Activated CD4-positive, alpha-beta T cell treated with anti-CD3 and anti-CD28 coated beads, Interleukin-2, amount 50 U/mL, for 16 hours (primary cell): ENCODE measurements at regions not wholly inside any gene's neighbourhood (a gene's known extent, or its start where the extent isn't known, plus 50 kb on each side); places are given as distances from the start of the nearest gene placed in this dataset.

Experiments
- DNase-seq: peaks from one replicate; pipeline ENCODE4 v3.0.0-alpha.2; 2020

DNA sequence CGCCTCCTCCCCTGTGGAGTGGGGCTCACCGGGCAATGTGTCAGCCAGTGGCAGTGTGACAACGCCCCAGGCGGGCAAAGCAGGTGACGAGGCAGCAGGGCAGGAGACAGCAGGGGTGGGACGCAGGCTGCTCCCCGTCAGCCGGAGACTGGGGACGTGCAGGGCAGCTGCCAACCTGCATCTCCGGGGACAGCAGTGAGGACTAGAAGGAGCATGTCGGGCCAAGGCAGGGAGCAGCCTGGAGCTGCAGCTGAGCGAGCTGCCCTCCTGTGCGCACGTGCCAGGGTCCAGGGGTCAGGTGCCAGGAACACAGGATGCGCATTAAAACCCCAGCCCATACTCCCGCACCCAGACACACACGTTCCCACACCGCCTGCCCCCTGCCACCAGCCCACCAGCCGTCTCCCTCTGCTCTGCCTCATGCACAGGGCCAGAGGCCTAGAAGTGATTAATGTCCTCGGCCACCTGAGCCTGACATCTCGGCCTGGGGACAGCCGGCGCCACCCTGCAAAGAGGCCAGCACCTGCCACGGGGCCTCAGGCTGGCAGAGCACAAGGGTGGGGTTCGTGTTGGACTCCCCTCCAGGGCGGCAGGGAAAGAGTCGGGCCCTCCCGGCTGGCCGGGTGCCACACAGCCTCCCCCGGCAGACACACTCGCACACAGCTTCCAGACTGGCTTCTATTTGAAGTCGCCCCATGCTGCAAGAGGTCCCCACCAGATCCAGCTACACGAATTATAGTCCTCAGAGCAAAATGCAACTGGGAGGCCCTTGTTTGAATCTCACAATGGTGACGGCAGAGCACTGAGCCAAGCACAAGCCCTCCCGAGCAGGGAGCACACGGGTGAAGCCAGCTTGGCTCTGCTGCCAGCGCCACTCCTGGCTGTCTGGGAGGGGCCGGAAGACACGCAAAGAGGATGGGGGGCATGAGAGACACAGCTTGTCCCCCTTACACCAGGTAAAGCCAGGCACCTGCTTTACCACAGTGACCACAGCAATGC, 90.4 kb downstream of the RBFOX3 start:
- no peak for DNase-seq

DNA sequence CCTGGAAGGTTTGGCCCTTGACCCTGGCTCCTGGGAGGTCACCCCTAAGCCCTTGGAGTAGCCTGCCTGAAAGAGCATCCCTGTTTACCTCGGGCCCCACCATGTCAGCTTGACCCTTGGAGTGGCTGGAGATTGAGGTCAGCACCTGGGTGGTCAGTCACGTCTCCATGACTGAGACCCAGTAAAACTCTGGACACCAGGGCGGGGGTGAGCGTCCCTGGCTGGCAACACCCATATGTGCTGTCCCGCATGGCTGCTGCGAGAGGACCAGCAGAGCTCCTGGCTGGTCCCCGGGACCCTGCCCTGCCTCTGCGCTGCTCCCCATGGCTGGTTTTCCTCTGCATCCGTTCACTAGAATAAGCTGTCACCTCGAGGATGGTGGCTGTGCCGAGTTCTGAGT, 91.2 kb downstream of the RBFOX3 start:
- no peak for DNase-seq

DNA sequence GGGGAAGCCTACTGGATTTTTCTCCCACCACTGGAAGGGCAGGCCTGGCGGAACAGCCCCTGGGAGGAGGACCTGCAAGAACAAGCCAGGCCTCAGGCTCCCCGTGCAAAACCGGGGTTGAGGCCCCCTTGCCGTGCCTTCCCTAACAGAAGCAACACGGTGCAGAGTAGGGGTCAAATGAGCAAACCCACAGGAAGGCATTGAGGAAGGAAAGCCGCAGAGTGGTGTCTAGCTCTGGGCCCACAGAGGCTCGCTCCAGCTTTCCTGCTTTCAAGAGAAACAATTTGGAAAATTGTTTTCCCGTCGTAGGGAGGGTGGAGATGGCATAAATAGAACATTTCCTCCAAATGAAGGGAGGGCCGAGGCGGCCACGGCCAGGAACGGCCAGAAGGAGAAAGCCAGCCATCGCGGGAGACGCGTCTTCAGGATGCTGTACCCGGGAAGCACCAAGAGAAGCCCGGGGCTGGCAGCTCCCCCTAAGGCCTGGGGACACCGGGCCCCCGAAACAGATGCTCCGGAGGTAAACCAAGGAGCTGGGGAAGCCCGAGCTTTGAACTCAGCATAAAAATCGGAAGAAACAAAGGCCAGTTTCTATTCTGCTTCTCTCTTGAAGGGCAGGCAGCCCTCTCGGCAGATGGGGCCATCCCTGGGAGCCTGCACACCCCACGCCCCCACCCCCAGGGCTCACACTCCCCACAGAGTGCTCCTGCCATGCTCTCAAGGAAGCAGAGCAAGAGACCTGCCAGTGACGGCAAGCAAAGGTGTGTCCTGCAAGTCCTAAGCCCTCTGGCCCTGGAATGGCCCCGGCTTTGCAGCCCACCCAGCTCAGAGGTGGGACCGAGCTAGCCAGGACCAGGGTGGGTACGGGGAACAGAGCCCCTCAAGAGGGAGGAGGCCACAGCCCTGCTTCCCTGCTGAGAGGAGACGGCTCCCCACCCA, 92.0 kb downstream of the RBFOX3 start:
- no peak for DNase-seq

DNA sequence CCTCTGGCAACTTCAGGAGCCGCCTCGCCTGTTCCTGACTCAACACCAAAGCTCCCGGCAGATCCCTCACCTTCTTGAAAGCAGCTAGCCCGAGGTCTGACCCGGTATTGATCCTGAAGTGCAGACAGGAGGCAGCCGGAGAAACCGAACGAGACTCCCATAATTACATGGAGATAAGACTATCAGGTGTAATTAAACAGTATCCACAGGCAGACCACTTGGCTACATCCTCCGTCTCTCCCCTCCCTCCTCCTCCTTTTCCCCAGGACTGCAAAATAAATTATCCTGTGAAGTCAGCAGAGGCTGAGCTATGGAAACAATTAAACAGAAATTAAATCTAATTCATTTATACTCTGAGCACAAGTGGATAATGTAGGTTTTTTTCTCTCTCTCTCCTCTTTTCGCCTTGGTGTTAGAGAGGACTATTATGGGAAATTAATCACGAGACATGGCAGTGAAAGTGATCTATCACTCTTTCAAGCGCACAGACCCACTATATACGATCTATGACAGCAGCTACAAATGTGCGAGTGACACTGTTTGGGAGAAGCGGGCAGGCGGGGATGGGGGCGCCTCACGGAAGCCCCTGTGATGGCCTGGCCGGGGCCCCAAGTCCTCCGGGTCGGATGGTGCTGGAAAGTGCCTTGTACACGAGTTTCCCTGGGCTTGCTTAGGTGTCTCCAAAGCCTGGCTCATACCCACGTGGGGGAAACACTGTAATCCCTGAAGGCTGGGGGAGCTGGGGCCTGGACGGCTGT, 92.8 kb downstream of the RBFOX3 start:
- DNase-seq = no peak

DNA sequence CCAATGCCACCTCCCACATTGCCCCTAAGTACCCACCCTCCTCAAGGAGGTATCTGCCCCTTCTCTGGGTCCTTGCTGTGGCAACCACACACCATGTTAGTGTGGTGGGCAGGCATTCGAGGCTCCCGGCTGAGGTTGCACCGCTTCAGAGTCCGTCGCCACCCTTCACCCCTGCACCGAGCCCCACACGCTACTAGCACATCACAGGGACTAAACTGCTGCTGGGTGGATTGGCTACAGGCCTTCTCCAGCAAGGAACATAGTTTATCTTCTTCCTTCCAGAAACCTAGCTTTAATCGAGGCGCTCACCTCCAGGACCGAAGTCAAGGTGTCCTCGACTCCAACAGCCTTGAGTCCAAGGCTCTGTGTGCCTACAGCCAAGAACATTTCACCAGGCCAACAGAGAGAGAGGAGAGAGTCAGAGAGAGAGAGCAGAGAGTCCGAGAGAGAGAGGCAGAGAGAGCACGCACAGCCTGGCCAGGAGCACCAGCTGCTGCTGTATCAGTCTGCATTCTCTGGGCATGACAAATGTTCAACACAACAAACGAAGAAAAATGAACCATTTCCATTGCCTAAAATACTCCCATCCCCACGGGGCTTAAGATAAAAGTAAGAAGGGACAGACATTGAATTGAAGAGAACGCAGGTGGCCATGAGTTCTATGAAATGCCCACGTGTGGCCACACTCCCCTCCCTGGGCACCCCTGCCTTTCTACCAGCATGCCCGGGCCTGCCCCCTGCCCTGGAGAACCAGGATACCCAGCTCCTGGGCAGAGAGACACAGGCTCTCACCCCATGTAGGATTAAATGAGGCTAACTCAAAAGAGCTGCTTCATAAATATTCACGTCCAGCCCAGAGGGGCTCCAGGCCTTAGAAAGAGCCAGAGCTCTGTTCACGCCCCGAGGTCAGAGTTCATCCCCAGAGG, 94.9 kb downstream of the RBFOX3 start:
- no peak for DNase-seq

DNA sequence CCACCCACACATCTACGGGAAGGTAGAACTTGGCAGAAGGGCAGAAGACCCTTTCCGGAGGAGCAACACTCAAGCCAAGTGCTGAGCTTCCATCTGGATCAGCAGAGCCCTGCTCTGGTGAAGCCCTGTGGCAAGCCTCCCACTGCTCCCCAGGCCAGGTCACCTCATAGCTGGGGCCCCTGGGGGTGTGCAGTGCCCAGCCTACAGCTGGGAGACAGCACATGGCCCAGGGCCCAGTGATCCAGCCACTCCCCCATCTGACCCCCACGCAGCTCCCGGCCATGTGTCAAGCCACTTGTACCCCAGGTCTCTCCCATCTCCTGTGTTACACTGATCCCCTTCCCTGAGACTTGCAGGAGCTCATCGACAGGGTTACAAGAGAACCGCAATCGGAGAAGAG, 95.7 kb downstream of the RBFOX3 start:
- no peak for DNase-seq

DNA sequence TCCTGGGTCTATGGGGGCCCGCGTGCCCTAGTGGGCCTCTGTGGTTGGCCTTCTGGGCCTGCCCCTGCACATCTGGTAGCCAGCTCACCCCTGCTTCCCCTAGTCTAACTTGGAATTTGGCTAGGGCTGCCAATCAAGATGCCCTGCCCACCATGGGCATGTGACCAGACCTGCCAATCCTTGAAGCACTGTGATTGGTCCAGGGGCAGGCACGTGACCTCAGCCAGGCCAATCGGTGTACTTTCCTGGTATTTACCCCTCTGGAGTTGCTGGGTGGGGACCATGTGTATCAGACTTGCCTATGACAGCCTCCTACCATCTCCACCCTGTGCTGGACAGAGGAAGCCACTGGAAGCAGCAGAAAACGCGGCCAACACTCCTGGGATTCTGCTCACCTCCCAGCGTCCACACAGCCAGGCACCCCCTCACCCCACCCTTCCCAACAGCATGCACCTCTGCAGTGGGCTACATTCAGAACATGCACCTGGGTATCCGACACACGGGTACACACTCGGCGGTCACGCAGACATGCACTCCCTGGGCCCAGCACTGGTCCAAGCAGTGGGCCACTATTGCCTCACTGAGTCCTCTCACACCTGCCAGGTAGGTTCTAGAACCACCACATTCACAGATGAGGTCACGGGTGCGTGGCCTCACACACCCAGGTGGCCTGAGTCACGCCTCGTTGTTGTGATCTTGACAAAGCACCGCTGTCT, 96.9 kb downstream of the RBFOX3 start:
- DNase-seq = no peak

DNA sequence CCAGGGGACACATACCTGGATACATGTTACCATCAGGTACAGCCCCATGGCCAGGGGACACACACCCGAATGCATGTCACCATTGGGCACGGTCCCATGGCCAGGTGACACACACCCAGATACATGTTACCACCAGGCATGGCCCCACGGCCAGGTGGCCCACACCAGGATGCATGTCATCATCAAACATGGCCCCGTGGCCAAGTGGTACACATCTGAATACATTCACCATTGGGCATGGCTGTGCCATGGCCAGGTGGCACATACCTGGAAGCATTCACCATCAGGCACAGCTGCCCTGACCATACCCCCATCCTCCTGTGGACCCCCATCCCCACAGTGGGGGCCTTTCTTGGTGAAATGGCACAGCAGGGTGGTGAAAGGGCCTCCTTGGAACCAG, 97.6 kb downstream of the RBFOX3 start:
- DNase-seq = no peak

DNA sequence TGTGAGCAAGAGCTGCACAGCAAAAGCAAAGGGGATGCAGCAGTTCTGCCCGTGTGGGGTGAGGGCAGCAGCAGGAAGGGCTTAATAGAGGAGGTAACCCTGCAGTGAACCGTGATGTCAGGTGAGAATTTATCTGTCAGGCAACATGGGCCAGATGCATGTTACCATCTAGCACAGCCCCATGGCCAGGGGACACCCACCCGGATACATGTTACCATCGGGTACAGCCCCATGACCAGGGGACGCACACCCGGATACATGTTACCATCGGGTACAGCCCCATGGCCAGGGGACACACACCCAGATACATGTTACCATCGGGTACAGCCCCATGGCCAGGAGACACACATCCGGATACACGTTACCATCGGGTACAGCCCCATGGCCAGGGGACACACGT, 99.4 kb downstream of the RBFOX3 start:
- no peak for DNase-seq

DNA sequence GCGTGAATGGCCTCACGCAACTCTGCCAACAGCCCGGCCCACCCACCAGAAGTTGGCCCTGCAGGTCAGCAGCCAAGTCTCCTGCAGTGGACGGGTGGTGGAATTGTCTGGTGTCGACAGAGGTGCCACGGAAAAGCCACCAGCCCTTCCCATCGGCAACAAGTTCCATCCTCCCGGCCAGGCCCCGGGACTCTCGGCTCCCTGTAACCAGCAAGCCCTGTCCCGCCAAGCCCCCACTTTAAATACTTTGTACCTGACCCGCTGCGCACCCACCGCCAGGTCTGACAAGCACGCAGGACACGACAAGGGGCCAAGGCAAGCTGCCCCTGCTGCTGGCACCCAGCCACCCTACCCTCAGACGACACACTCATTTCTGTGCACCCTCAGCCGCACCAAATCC, 100.8 kb downstream of the RBFOX3 start:
- DNase-seq = no peak

DNA sequence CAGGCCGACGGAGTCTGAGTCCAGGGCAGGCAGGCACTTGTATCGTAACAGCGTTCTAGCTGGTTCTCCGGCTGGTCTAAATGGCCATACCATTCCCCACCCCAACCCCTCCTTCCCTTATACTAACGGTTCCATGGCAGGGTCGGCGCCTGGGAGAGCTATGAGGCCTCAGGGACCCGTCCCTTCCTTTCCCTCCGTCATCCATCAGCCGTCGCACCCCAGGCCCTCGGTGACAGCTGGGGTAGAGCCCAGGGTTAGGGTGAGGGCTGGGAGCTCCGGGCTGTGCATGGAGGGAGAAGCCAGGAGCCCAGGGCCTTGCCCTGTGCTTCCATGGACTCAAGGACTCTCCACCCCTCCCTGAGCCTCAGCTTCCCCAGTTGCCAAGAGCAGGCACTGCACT, 101.4 kb downstream of the RBFOX3 start:
- no peak for DNase-seq

DNA sequence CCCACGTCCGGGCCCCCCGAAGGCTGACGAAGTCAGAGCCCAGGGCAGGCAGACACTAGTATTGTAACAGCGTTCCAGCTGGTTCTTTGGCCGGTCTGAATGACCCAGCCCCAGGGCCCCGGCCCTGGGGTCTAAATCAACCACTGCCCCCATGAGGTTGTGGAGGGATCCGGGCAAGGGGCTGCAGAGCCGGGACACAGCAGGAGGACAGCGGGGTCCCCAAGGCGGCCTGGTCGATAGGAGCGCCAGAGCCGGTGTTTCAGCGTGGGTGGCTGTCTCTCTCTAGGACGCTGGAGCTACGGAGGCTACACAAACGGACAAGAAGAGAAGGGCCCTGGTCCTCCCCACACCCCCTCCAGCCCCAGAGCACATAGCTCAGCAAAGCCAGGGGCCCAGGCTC, 101.8 kb downstream of the RBFOX3 start:
- no peak for DNase-seq

DNA sequence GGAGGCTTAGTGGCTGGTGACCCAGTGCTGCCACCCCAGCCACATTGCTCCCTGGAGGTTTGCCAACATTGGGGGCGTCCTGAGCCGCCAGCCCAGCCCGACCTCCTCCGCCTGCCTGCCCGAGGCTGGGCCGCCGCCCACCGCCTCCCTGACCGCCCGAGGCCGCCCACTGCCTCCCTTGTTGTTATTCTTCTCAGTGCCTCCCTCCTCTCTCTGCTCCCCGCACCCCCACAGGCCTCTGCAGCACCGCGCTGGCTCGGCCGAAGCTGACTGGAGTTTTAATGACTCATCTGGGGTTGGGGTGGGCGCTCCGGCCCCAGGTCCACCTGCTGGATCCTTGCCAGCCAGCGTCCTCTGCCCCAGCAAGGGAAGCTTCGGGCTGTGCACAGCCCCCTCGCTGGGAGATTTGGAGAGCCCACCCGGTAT, 102.5 kb downstream of the RBFOX3 start:
- no peak for DNase-seq

DNA sequence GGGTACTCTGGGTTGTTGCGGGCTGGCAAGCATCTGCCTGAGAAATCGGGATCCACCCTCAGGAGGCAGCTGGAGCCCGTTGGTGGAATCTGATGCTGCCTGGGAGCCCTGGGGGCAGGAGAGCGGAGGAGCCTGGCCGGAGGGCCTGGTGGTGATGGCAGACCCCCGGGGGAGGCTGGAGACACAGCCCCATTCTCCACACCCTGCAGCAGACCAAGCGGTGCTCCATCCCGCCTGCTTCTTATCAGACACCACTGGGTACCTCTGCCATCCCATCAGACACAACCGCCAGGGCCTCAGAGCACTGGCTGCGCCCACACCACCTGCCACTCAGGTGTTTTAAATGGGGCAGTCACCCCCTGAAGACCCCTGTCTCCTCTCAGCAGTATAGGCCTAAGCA, 103.9 kb downstream of the RBFOX3 start:
- DNase-seq = no peak

DNA sequence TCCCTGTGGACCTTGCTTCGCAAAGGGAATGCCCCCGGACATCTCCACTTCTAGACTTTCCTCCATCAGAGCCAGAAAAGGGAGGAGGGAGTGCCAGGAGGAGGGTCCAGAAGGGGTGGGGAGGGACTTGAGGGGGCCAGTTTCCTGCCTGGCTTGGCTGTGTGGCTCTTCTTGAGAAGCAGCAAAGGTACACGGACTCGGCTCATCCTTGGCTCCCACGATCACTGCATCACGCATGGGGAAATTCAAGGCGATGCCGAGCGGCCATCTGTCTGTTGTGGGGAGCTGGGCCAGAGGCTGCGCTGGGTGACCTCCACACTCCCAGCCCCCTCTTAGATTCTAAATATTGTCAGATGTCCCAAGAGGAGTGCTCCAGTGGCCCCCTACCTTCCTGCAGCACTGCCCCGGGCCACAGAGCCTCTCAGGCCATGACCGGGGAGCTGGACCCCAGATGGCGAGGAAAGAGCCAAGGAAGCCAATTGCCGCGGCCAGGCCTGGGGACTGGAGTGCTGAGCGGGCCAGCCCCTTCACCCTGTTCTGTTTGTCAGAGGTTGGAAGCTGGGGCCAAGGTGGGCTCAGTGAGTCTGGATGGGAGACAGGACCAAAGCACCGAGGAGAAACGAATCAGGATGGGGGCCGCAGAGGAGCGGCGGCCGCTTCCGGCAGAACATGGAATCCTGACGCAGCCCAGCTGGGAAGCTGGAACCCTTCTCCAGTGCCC, 104.5 kb downstream of the RBFOX3 start:
- DNase-seq = no peak

DNA sequence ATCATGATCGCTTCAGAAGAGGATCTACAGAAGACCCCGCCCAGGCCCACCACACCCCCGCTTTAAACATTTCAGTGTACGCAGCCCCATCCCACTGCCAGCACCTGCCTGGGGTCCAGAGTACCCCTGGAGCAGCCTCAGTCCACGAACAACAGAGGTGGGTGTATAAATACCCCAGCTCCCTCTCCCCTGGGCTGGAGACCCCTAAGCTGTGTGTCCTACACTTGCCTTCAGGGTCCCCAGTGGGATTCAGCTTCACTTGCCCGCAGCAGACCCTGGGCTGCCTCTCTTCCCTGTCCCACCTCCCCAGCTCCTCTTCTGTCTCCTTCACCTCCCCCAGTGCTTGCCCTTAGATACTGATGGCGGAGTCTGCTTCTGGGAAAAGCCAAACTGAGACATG, 105.7 kb downstream of the RBFOX3 start:
- DNase-seq = no peak

DNA sequence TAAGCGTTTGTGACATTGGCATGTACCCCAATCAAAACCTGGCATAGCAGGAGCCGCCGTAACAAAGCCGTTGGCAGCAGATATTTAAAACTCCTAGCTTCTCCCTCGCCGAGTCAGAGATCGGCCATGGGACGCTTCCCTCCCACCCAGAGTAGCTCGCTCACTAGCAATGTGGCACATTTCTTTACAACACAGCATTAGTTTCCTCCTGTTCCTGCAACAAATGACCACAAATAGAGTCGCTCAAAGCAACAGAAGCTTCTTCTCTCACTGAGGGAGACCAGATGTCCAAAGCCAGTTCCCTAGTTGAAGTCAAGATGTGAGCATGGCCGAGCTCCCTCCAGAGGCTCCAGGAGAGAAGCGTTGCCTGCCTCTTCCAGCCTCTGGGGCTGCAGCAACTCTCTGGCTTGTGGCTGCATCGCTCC, 106.7 kb downstream of the RBFOX3 start:
- no peak for DNase-seq

DNA sequence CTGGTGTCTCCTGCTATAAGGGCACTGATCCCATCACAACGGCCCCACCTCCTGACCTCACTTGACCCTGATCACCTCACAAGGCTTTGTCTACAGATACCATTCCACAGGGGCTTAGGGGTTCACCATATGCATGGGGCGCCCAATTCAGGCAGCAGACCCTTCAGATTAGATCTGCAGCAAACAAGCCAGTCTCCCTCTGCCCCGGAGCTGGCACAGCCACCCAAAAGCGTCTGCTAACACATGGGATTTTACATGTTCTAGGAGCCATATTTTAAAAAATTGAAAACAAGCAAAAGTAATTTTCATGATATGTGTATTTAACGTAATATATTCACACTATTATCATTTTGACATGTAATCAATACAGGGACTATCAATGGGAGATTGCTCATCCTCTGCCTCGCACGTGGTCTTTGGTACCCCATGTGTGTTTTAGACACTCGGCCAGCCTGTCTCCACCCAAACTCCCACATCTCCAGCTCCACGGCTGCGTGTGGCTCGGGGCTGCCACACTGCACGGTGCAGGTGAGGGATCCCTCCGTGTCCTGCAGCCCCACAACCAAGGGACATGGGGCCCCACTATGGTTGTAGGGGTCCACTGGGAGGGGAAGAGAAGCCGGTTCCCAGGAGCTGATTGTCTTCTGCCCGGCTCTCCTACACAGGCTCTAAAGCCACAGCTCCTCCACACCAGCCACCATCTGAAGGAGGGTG, 107.6 kb downstream of the RBFOX3 start:
- no peak for DNase-seq

DNA sequence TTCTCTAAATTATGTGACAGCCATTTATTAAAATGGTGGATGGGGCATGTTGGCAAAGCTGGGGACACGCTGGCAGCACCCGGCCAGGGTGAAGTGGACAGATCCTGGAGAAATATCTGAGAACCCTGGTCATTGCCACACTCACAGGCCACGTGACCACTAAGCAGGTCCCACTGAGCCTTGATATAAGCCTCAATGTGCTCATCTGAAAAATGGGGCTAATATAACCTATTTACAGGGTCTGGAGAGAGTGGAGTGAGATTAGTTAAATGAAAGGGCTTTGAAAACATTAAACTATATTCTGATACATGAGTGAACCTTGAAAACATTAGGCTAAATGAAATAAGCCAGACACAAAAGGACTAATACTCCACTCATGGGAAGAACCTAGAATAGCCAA, 108.9 kb downstream of the RBFOX3 start:
- DNase-seq = no peak
